Stimulated activated naive CD8-positive, alpha-beta T cell treated with anti-CD3 and anti-CD28 coated beads, Interleukin-15, Interleukin-2, amounts not matched to agents 100 ng/mL and 50 ng/mL, for 24 hours (primary cell): ENCODE measurements at regions not wholly inside any gene's neighbourhood (a gene's known extent, or its start where the extent isn't known, plus 50 kb on each side); places are given as distances from the start of the nearest gene placed in this dataset.

Experiments used
- H3K27ac Mint-ChIP-seq: one replicate; pipeline ENCODE4 v1.8.0; 2021; ENCODE audit warnings: mild to moderate bottlenecking, mixed read lengths
- H3K27me3 Mint-ChIP-seq: one replicate; pipeline ENCODE4 v1.8.0; 2021; ENCODE audit warnings: mixed read lengths
- H3K36me3 Mint-ChIP-seq: one replicate; pipeline ENCODE4 v1.8.0; 2021; ENCODE audit warnings: low read depth, mixed read lengths
- H3K4me1 Mint-ChIP-seq: one replicate; pipeline ENCODE4 v1.8.0; 2021; ENCODE audit warnings: low read depth, mixed read lengths
- H3K4me3 Mint-ChIP-seq: one replicate; pipeline ENCODE4 v1.8.0; 2021; ENCODE audit warnings: mild to moderate bottlenecking, mixed read lengths
- H3K9me3 Mint-ChIP-seq: one replicate; pipeline ENCODE4 v1.8.0; 2021; ENCODE audit warnings: mixed read lengths

DNA sequence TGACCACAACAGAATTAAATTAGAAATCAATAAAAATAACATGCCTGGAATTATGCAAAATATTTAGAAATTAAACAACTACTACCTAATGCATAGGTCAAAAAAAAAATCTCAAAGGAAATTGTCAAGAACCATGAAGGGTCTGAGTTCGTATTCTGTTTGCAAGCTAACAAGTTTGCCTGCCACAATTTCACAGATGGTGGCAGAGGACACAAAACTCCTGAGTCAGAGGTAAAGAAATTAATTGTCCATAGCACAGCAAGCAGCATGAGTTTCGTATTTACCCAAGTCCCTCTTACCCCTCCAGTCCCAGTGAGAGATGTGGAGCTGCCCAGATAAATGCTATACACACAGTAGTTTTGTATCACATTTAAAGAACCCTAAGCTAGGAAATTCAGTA lies 675.9 kb downstream of the UQCRFS1 start:
- Mint-ChIP-seq H3K27ac (no peak overlapping the region), H3K4me1 (no peaks in the 10 kb centered on the region), H3K9me3 (peaks cover 9% of the 10 kb centered on the region), H3K27me3 (no peaks in the 10 kb centered on the region), H3K36me3 (no peaks in the 10 kb centered on the region), H3K4me3 (no peak overlapping the region)

DNA sequence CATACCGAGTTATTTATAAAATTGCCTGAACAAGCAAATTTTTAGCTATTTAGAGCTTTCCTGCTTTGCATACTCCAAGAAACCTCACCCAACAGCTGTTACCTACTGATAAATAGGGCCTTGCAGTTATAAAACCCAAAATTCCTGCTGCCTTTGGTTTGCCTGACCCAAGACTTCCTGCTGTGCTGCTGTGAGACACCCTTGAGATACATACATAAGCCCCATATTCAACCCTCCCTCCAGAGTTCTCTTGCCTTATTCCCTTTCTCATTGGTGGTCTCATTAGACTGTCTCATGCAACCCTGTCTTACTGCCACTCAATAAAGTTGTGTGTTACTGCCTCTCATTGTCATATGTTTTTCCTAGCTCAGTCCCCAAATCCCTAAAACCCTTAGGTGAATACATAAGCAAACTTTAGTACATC lies 677.6 kb downstream of the UQCRFS1 start:
- Mint-ChIP-seq H3K9me3 (peaks cover 9% of the 10 kb centered on the region), H3K36me3 (no peaks in the 10 kb centered on the region), H3K27me3 (no peaks in the 10 kb centered on the region), H3K4me1 (no peaks in the 10 kb centered on the region), H3K4me3 (no peak overlapping the region), H3K27ac (no peak overlapping the region)

DNA sequence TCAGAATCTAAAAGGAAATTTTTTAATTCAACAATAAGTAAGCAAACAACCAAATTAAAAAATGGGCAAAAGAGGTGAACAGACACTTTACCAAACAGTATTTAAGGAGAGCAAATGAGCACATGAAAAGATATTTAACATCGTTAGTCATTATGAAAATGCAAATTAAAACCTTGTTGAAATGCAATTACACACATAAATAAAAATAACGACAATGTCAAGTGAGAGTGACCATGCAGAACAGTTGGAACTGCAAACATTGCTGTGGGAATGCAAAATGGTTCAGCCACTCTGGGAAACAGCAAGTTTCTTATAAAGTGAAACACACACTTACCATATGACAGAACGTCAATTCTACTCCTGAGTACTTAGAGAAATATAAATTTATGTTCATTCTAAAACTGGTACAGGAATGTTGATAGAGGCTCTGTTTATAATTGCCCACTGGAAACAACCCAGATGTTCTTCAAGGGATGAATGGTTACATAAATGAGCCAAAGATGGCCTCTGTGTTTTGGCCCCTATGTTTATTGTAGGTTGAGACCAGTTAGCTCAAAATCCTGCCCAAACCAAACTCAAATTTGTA lies 678.1 kb downstream of the UQCRFS1 start:
- H3K27me3 Mint-ChIP-seq = no peaks in the 10 kb centered on the region
- H3K36me3 Mint-ChIP-seq = no peaks in the 10 kb centered on the region
- H3K4me3 Mint-ChIP-seq = no peak overlapping the region
- H3K4me1 Mint-ChIP-seq = no peaks in the 10 kb centered on the region
- peaks cover 9% of the 10 kb centered on the region for H3K9me3 Mint-ChIP-seq
- no peak overlapping the region for H3K27ac Mint-ChIP-seq

DNA sequence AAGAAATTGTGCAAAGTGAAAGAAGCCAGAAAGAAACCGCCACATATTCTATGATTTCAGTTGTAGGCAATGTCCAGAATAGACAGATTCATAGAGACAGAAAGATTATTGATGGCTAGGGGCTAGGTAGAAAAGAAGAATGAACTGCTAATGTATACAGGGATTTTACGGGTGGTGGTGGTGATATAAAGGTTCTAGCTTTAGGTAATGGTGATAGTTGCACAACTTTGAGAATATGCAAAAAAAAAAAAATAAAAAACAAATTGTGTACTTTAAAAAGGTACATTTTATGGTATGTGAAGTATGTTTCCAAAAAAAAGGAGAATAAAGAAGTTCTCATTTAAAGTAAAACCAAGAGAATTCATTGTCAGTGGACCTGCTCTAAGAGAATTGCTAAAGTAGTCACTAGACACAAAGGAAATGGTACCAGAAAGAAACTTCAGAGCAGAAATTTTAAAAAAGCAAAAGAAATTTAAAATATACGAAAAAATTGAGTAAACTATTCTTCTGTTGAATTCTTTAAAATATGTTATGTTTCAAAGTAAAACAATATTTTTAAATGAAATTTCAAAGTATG lies 680.1 kb downstream of the UQCRFS1 start:
- Mint-ChIP-seq H3K27me3 (no peaks in the 10 kb centered on the region), H3K27ac (no peak overlapping the region), H3K9me3 (peaks cover 4% of the 10 kb centered on the region), H3K36me3 (no peaks in the 10 kb centered on the region), H3K4me1 (no peaks in the 10 kb centered on the region), H3K4me3 (no peak overlapping the region)

DNA sequence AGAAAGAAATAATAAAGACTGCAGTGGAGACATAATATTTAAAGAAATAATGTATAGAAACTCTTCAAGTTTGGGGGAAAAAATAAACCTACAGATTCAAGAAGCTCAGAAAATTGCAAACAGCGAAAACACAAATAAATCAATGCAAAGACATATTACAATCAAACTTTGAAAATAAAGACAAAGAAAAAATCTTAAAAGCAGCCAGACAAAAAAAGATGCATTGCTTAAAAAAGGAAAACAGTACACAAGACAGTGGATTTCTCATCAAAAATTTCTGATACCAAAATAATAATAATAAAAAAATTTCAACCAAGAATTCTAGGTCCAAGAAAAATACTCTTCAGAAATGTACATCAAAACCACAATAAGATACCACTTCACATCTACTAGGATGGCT lies 681.0 kb downstream of the UQCRFS1 start:
- Mint-ChIP-seq H3K4me1 (no peaks in the 10 kb centered on the region), H3K36me3 (no peaks in the 10 kb centered on the region), H3K4me3 (no peak overlapping the region), H3K27me3 (no peaks in the 10 kb centered on the region), H3K9me3 (peaks cover 3% of the 10 kb centered on the region), H3K27ac (no peak overlapping the region)

DNA sequence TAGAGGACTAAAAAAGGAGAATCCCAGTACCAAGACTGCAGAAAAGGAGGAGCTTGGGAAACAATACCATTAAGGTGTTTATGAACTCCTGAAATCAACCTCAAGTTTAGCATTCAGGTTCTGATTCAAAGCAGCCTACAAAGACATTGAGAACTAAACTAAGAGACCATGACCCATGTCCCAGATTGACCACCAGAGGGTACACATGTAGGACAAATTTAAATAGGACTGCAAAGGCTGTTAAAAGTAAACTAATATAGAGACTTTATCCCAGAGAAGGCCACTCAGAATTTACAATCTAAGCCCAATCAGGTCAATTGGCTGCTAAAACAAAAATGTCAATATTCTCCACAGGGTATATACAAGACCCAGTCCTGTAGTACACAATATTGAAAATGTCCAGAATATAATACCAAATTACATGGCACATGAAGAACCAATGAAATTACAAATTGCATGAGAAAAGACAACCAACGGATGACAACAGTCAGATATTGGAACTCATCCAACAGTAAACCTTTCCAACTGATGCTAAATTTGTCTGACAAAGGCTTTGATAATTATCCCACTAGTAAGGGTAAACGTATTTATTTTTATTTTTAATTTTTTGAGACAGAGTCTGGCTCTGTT lies 682.4 kb downstream of the UQCRFS1 start:
- Mint-ChIP-seq H3K27ac (no peak overlapping the region), H3K27me3 (no peaks in the 10 kb centered on the region), H3K36me3 (no peaks in the 10 kb centered on the region), H3K4me1 (no peaks in the 10 kb centered on the region), H3K9me3 (peaks cover 1% of the 10 kb centered on the region), H3K4me3 (no peak overlapping the region)

DNA sequence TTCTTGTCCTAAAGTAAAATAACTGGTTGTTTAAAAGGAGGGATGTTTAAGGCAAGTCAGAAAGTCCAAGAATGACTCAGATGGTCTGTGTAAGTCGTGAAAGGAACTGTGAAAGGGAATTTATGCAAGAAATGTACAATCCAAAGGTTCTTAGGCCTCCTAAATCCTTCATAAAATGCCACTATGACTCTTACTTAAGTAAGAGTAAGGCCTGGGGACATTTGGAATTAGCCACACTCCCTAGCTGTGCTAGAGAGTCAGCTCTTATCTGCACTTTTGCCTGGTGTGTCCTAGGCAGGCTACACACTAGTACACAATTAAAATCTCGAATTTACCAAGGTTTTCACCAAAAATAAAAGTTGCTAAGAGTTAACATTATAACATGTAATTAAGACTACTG lies 686.9 kb downstream of the UQCRFS1 start:
- Mint-ChIP-seq H3K4me1 (no peaks in the 10 kb centered on the region), H3K27me3 (no peaks in the 10 kb centered on the region), H3K4me3 (no peak overlapping the region), H3K9me3 (no peaks in the 10 kb centered on the region), H3K27ac (no peak overlapping the region), H3K36me3 (no peaks in the 10 kb centered on the region)

DNA sequence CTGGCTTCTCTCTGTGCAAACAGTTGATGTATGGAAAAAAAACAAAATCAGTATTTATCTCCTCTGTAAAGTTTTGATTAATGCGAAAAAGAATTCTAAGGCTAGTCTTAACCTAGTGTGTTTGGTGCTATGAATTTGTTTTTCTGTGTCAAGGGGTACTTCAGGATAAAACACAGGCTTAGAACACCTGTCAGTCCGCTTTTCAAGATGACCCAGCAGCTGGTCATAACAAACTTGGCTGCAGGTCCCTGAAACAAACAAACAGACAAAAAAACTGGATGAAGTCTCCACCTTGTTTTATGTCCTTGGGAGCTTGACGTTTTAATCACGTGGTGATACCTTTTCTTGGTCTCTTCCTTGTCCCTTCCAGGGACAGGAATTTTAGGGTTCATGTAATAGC lies 689.3 kb downstream of the UQCRFS1 start:
- H3K27me3 Mint-ChIP-seq = no peaks in the 10 kb centered on the region
- H3K4me3 Mint-ChIP-seq = no peak overlapping the region
- H3K4me1 Mint-ChIP-seq = no peaks in the 10 kb centered on the region
- no peak overlapping the region for H3K27ac Mint-ChIP-seq
- no peaks in the 10 kb centered on the region for H3K9me3 Mint-ChIP-seq
- no peaks in the 10 kb centered on the region for H3K36me3 Mint-ChIP-seq

DNA sequence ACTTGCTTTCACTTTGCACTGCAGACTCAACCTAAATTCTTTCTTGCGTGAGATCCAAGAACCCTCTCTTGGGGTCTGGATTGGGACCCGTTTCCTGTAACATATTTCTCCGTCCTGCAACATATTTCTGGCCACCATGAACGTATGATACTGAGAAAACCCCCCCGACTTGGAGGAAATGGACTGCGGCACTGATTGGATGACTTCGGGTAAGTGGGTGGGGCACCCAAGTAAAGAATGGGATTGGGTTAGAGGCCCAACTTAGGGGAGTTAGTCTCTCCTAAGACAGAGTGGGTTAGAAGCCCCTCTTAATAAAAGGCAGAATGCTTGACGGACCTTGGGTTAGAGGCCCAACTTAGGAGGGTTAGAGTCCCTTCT lies 690.4 kb downstream of the UQCRFS1 start:
- Mint-ChIP-seq H3K4me1 (no peaks in the 10 kb centered on the region), H3K9me3 (no peaks in the 10 kb centered on the region), H3K27me3 (no peaks in the 10 kb centered on the region), H3K36me3 (no peaks in the 10 kb centered on the region), H3K27ac (no peak overlapping the region), H3K4me3 (no peak overlapping the region)

DNA sequence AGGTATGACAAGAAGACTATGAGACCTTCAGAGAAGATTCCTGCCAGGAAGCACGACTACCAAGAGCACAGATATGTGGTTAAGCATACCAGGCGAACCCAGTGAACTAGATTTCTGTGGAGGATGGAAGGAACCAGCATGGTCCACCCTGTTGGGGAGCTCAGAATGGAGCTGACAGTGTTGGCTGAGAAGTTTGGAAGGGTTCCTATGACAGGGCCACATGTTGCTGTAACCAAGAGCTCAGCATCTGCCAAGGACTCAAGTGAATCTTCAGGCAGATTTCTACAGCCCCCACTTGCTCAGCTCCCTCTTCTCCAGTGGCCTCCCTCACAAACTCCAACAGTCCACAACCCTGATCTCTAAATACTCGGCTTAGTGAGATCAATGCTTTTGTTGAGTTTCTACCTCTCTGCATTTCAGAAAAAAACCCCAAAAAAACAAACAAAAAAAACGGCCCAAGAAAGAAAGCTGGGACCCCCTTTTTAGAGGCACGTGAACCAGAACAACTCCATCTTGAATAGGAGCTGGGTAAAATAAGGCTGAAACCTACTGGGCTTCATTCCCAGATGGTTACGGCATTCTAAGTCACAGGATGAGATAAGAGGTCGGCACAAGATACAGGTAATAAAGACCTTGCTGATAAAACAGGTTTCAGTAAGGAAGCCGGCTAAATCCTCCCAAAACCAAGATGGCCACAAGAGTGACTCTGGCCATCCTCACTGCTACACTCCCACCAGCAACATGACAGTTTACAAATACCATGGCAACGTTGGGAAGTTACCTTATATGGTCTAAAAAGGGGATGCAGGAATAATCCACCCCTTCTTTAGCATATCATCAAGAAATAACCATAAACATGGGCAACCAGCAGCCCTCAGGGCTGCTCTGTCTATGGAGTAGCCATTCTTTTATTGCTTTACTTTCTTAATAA lies 691.1 kb downstream of the UQCRFS1 start:
- Mint-ChIP-seq H3K9me3 (no peaks in the 10 kb centered on the region), H3K4me3 (no peak overlapping the region), H3K4me1 (no peaks in the 10 kb centered on the region), H3K36me3 (no peaks in the 10 kb centered on the region), H3K27ac (no peak overlapping the region), H3K27me3 (no peaks in the 10 kb centered on the region)

DNA sequence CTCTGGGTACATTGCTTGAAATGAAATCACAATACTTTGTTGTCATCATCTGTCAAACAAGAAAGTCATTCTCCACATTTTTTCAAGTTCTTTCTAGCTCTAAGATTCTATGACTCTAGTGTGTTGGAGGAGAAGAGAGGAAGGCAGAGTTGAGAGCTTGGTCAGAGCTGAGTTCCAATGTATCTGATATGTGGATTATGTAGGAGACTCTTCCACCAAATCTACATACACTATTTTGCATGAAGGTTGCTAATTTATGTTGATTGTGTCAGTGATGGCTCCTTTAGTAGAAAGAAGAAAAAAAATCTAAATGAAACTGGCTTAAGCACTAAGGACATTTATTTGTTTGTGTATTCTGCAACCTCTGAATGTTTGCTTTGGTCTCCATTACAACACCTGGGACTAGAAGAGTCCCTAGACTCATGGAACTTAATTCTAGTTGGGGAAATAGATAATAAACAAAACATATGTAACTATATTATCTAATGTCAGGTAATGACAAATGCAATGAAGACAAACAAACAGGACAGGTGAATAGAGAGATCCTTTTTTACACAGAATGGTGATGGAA lies 691.9 kb downstream of the UQCRFS1 start:
- Mint-ChIP-seq H3K4me1 (no peaks in the 10 kb centered on the region), H3K36me3 (no peaks in the 10 kb centered on the region), H3K27me3 (no peaks in the 10 kb centered on the region), H3K9me3 (no peaks in the 10 kb centered on the region), H3K27ac (no peak overlapping the region), H3K4me3 (no peak overlapping the region)

DNA sequence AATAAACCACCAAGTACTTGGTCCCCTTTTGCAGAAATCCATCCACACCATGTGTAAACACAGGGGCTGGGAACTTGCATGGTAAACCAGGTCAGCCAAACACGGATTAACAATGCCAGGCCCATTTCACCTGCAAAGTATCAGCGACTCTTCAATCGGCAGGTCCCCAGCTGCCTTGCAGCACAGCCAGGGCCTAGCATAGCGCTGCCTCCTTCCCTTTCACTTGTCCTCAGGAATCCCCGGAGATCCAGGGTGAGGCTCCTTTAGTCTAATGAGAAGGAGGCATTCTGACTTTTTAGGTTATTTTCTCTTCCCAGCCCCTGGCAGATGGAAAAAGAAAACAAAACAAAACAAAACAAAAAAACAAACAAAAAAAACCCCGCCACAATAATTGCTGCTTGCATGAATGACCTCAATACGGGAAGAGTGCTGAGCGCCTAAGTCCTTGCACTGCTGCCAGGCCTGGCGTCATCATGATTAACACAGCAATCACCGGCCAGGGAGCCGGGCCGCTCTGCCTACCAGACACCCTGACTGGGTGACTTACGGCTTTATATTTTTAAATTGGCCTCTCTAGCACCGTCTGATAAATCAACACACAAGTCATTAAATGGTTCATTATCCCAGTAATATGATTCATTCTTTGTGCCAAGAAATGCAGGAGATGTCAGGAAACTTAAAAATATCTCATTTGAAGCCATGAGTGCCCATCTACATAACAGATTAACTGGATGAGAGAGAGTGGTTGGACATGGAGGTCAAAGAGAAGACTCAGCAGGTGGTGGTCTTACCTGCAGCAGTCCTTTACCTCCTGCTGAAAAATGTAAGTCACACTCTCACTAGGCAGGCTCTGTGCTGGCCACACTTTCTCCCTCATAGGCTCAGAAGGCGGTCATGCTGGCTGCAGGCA lies 692.7 kb downstream of the UQCRFS1 start:
- Mint-ChIP-seq H3K9me3 (no peaks in the 10 kb centered on the region), H3K36me3 (no peaks in the 10 kb centered on the region), H3K27ac (no peak overlapping the region), H3K27me3 (no peaks in the 10 kb centered on the region), H3K4me3 (no peak overlapping the region), H3K4me1 (no peaks in the 10 kb centered on the region)

DNA sequence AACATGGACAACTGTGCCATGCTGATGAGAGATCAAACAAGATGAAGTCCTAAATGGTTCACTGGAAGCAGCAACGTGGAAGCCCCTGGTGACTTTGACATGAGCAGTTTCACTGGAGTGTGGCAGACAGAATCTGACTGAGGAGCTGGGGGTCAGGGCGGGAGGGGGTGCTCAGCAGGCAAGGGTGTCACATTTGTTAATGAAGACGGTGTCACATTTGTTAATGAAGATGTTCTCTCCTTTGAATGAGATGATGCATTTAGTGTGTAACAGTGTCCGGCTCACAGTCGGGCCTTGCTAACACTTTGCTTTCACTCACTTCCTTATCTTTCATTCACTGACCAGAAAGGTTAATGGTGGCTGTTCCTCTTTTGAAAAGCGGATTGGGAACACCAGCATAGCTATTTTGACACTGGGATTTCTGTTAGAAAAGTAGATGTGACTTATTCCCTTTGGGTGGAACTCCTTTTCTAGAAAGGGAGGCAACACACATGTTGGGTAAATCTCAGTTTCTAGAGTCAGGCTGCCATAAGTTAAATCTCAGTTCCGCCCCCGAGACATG lies 693.7 kb downstream of the UQCRFS1 start:
- Mint-ChIP-seq H3K36me3 (no peaks in the 10 kb centered on the region), H3K4me1 (no peaks in the 10 kb centered on the region), H3K9me3 (no peaks in the 10 kb centered on the region), H3K27ac (no peak overlapping the region), H3K27me3 (no peaks in the 10 kb centered on the region), H3K4me3 (no peak overlapping the region)

DNA sequence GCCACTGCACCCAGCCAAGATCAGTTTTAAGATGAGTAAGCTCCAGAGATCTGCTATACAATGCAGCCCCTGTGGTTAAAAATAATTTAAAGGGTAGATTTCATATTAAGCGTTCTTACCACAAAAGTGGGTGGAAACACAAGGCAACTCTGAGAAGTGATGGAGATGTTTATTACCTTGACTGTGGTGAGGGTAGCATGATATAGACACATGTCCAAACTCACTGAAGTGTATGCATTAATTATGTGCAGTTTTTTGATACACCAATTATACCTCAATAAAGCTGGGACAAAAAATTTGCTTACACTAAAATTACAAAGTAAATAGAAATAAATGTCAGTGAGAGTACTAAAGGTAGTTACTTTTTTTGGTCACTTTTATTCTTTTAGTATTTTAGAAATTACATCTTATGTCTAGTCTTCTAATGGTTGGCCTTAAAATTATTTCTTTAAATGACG lies 696.5 kb downstream of the UQCRFS1 start:
- Mint-ChIP-seq H3K9me3 (no peaks in the 10 kb centered on the region), H3K27me3 (no peaks in the 10 kb centered on the region), H3K27ac (no peak overlapping the region), H3K4me3 (no peak overlapping the region), H3K36me3 (no peaks in the 10 kb centered on the region), H3K4me1 (no peaks in the 10 kb centered on the region)
